ENCODE measurements at regions not wholly inside any gene's neighbourhood (a gene's known extent, or its start where the extent isn't known, plus 50 kb on each side); places are given as distances from the start of the nearest gene placed in this dataset.
"Not testable (repeated sequence)": the region's sequence is repeated elsewhere in the genome, so short reads cannot be mapped to it uniquely, and the experiment has no call there.

- DNase-seq = no peak
Observed at GRCh38 chr3:86537171-86537570, 453.8 kb downstream of the VGLL3 start.

- DNase-seq = no peak
Observed at GRCh38 chr3:86519819-86520218, 471.1 kb downstream of the VGLL3 start.

- DNase-seq = no peak
Observed at GRCh38 chr3:86481636-86482035, 509.3 kb downstream of the VGLL3 start.

GRCh38 chr3:86481031-86481430 is 509.9 kb downstream of the VGLL3 start:
- no peak for DNase-seq

- DNase-seq = no peak
Observed at GRCh38 chr3:86464180-86464579, 526.8 kb downstream of the VGLL3 start.

- DNase-seq = no peak
Observed at GRCh38 chr3:86451749-86452148, 539.2 kb downstream of the VGLL3 start.

GRCh38 chr3:86438544-86438943 is 552.4 kb downstream of the VGLL3 start:
- DNase-seq = no peak

GRCh38 chr3:86427343-86427742 is 563.6 kb downstream of the VGLL3 start:
- DNase-seq = no peak

- DNase-seq = no peak
Observed at GRCh38 chr3:86420990-86421739, 569.8 kb downstream of the VGLL3 start.

GRCh38 chr3:86418861-86419260 is 572.1 kb downstream of the VGLL3 start:
- no peak for DNase-seq

GRCh38 chr3:86416334-86416733 is 574.6 kb downstream of the VGLL3 start:
- DNase-seq = no peak

GRCh38 chr3:86413645-86414044 is 577.3 kb downstream of the VGLL3 start:
- no peak for DNase-seq

GRCh38 chr3:86410587-86410986 is 580.4 kb downstream of the VGLL3 start:
- DNase-seq = no peak

- not testable (repeated sequence) for DNase-seq
Observed at GRCh38 chr3:86389759-86390158, 601.2 kb downstream of the VGLL3 start.

- no peak for DNase-seq
Observed at GRCh38 chr3:86388820-86389219, 602.1 kb downstream of the VGLL3 start.

- no peak for DNase-seq
Observed at GRCh38 chr3:86382556-86382955, 608.4 kb downstream of the VGLL3 start.

- DNase-seq = no peak
Observed at GRCh38 chr3:86381247-86381646, 609.7 kb downstream of the VGLL3 start.

- no peak for DNase-seq
Observed at GRCh38 chr3:86379280-86379679, 611.7 kb downstream of the VGLL3 start.

GRCh38 chr3:86378829-86379228 is 612.1 kb downstream of the VGLL3 start:
- DNase-seq = no peak

- DNase-seq = not testable (repeated sequence)
Observed at GRCh38 chr3:86335566-86335965, 655.4 kb downstream of the VGLL3 start.

GRCh38 chr3:86333636-86334035 is 657.3 kb downstream of the VGLL3 start:
- no peak for DNase-seq

- DNase-seq = no peak
Observed at GRCh38 chr3:86303935-86304334, 687.0 kb downstream of the VGLL3 start.

- DNase-seq = no peak
Observed at GRCh38 chr3:86282106-86282787, 708.7 kb downstream of the VGLL3 start.

- DNase-seq = no peak
Observed at GRCh38 chr3:86269364-86270155, 721.4 kb downstream of the VGLL3 start.

Data from NCI-H2029 treated with DMSO at 0.1 percent for 48 hours (cell line).